Ovary (tissue), 7 donors: ENCODE measurements at regions not wholly inside any gene's neighbourhood (a gene's known extent, or its start where the extent isn't known, plus 50 kb on each side); places are given as distances from the start of the nearest gene placed in this dataset.

Experiments
- DNase-seq, 5 donors: peaks; one replicate each; pipeline ENCODE4 v3.0.0-alpha.2; 2019 to 2020
- H3K27ac ChIP-seq, 2 donors: fragments of 200-600 bp; one replicate each; pipeline versions ENCODE4 v1.5.1 to v1.8.0; 2019 to 2022
- H3K27me3 ChIP-seq: fragments of 200-600 bp; one replicate; pipeline ENCODE4 v1.8.0; 2022
- H3K36me3 ChIP-seq: fragments of 200-600 bp; sonication (generic); one replicate; pipeline ENCODE4 v1.5.1; 2019
- H3K4me1 ChIP-seq: one replicate; pipeline ENCODE4 v1.8.1; 2013; ENCODE audit warnings: mild to moderate bottlenecking, moderate library complexity; ENCODE audit not compliant: insufficient read depth
- H3K4me3 ChIP-seq: fragments of 200-600 bp; sonication (generic); one replicate; pipeline ENCODE4 v1.5.1; 2017
- H3K9me3 ChIP-seq, 2 donors: fragments of 200-600 bp in 1 of 2; sonication (generic) in 1 of 2; one replicate each; pipeline versions ENCODE4 v1.5.1 to v1.8.1; 2013 to 2019; ENCODE audit warnings: mild to moderate bottlenecking in 1 of 2, moderate library complexity in 1 of 2
- CTCF ChIP-seq, 3 donors: fragments of 450-650 bp in 2 of 3; fragments of 200-600 bp in 1 of 3; IDR thresholded peaks; one replicate each; pipeline versions ENCODE4 v1.5.1 to v1.8.0; 2016 to 2022; ENCODE audit warnings: antibody characterized with exemption in 3 of 3, mild to moderate bottlenecking in 1 of 3
- EP300 ChIP-seq: sonication (generic); formaldehyde crosslinking; IDR thresholded peaks from one replicate; pipeline ENCODE4 v1.6.1; 2017; ENCODE audit warnings: antibody characterized with exemption
- POLR2A ChIP-seq: fragments of 450-650 bp; IDR thresholded peaks from one replicate; pipeline ENCODE4 v1.6.1; 2017; ENCODE audit warnings: antibody characterized with exemption, mild to moderate bottlenecking, moderate library complexity
- WGBS, 3 donors: extraction: QIAGEN DNeasy Blood & Tissue Kit in 1 of 3; methylation state at CpG; one replicate each; pipeline versions ENCODE4 v1.1.5 to v1.1.7; 2013 to 2017; 5-methylcytosine and 5-hydroxymethylcytosine counted together
- intact Hi-C, 4 donors: fragments of 100-400 bp; cut with DNase I; formaldehyde crosslinking; loops; one replicate each; pipeline versions ENCODE4 v1.11.0 to v1.15.1; 2022 to 2023
- donor health status: DM: no; HTN: no; CAD: no; lungs with moderate emphysema.
- donor health status: DM: no; HTN: no; CAD: no.
- donor health status: Bipolar disorder and iron deficiency.
- donor health status: DM: no; HTN: no; CAD: no.
- donor health status: DM: yes; HTN: yes; CAD: no.

- Histone ChIP-seq H3K27ac (peak overlapping the region in 1 of 2 donors; percentile 44), H3K4me1 (peaks cover 2% of the 10 kb centered on the region), H3K27me3 (no peaks in the 10 kb centered on the region), H3K36me3 (no peaks in the 10 kb centered on the region), H3K9me3 (no peaks in the 10 kb centered on the region), H3K4me3 (no peak overlapping the region)
- 2 to 11% (median 4%) methylated on average over 6 of the region's 6 CpGs for WGBS, 3 donors
- TF ChIP-seq POLR2A (no peak), EP300 (no peak), CTCF (IDR thresholded peaks at IDR 0.05) (no peak)
- peak; percentile 40 to 68 (median 55) for DNase-seq
- intact Hi-C loops, result no loop called here
Measured at GRCh38 chr10:29895456-29895855, 163.9 kb downstream of the JCAD start.

- TF ChIP-seq CTCF (IDR thresholded peaks at IDR 0.05) (no peak), EP300 (no peak), POLR2A (no peak)
- no peak overlapping the region for H3K27ac ChIP-seq
- DNase-seq, result no peak
- H3K9me3 ChIP-seq, result no peaks in the 10 kb centered on the region
- 72 to 93% (median 74%) methylated on average over 1 of the region's 1 CpG for whole genome bisulfite sequencing, 3 donors
- no peaks in the 10 kb centered on the region for H3K27me3 ChIP-seq
- no peaks in the 10 kb centered on the region for H3K36me3 ChIP-seq
- H3K4me1 ChIP-seq, result peaks cover 1% of the 10 kb centered on the region
- intact Hi-C loops, result loop anchor here in 1 of 4 donors (10.0 kb wide), 1 partner anchor 274 kb away; no protein-coding TSS in a partner anchor
- no peak overlapping the region for H3K4me3 ChIP-seq
Measured at GRCh38 chr10:29888321-29888720, 171.1 kb downstream of the JCAD start.

- no peak overlapping the region for H3K27ac ChIP-seq
Measured at GRCh38 chr10:29886299-29886698, 173.1 kb downstream of the JCAD start.

GRCh38 chr10:29883231-29883630 is 176.2 kb downstream of the JCAD start:
- TF ChIP-seq EP300 (no peak), POLR2A (no peak), CTCF (IDR thresholded peaks at IDR 0.05) (no peak)
- no peak for DNase-seq
- Histone ChIP-seq H3K4me1 (peaks cover 1% of the 10 kb centered on the region), H3K27me3 (no peaks in the 10 kb centered on the region), H3K4me3 (no peak overlapping the region), H3K36me3 (no peaks in the 10 kb centered on the region), H3K27ac (no peak overlapping the region), H3K9me3 (no peaks in the 10 kb centered on the region)
- WGBS, 3 donors, result 94 to 96% (median 95%) methylated on average over 3 of the region's 3 CpGs
- intact Hi-C loops, result loop anchor here in 1 of 4 donors (10.0 kb wide), 1 partner anchor 268 kb away; no protein-coding TSS in a partner anchor

More at GRCh38 chr10:29886299-29886698, 173.1 kb downstream of the JCAD start:
- TF ChIP-seq EP300, result no peak
- TF ChIP-seq POLR2A, result no peak
- TF ChIP-seq CTCF (IDR thresholded peaks at IDR 0.05), result no peak
- intact Hi-C loops, result loop anchor here in 1 of 4 donors (10.0 kb wide), 1 partner anchor 271 kb away; no protein-coding TSS in a partner anchor
- Histone ChIP-seq H3K36me3 (no peaks in the 10 kb centered on the region), H3K4me1 (peaks cover 1% of the 10 kb centered on the region), H3K27me3 (no peaks in the 10 kb centered on the region), H3K9me3 (no peaks in the 10 kb centered on the region), H3K4me3 (no peak overlapping the region)
- 67 to 75% (median 71%) methylated on average over 3 of the region's 3 CpGs for WGBS, 3 donors
- no peak for DNase-seq
